ENCODE measurements at regions not wholly inside any gene's neighbourhood (a gene's known extent, or its start where the extent isn't known, plus 50 kb on each side); places are given as distances from the start of the nearest gene placed in this dataset.

- peaks cover 0 to 6% of the 10 kb centered on the region in 2 experiments; a peak in 1 of 4 replicates for H3K9me3 ChIP-seq (ENCODE audit: insufficient read depth in 2 of 2, low read depth in 1 of 2, low read length in 1 of 2)
- no peak overlapping the region for H2AFZ ChIP-seq (ENCODE audit: low read length)
- H2BK20ac ChIP-seq (ENCODE audit: low read length): no peak overlapping the region
- H4K91ac ChIP-seq (replicated peaks; ENCODE audit: insufficient read length, low read length): no peak overlapping the region
- H2BK5ac ChIP-seq (ENCODE audit: low read depth, low read length): no peak overlapping the region
- H3K23me2 ChIP-seq (ENCODE audit: low read depth, low read length): no peaks in the 10 kb centered on the region
- DNase-seq (ENCODE audit: low read depth in 1 of 2, low spot score in 2 of 2) (no peak), FAIRE-seq (no peak)
- no peak overlapping the region for H2BK15ac ChIP-seq (ENCODE audit: low read length)
- no peak overlapping the region for H3K18ac ChIP-seq (ENCODE audit: extremely low read depth, low read length)
- H2BK12ac ChIP-seq (ENCODE audit: low read depth, low read length): no peak overlapping the region
- WGBS, 2 experiments (ENCODE audit: extremely low coverage in 1 of 2, insufficient coverage in 1 of 2, insufficient read length in 1 of 2, insufficient replicate concordance in 2 of 2, low coverage in 1 of 2, low lambda C conversion rate in 2 of 2, missing lambda C conversion rate in 1 of 2): 17 to 100% methylated on average over 1 of the region's 8 CpGs
- no peak overlapping the region for H3K9ac ChIP-seq (replicated peaks in 1 of 4; ENCODE audit: extremely low read depth in 1 of 4, low read depth in 3 of 4, low read length in 3 of 4)
- no peak overlapping the region for H3K4ac ChIP-seq (replicated peaks; ENCODE audit: insufficient read length, low read depth, low read length)
- H3K4me3 ChIP-seq (ENCODE audit: extremely low read depth in 1 of 4, insufficient read depth in 2 of 4, low read depth in 3 of 4, low read length in 4 of 4): no peak overlapping the region
- H3K56ac ChIP-seq (replicated peaks; ENCODE audit: insufficient read length, low read depth, low read length): no peak overlapping the region
- ChIA-PET CTCF (ENCODE audit: partially characterized antibody) (no interaction called here), POLR2A (ENCODE audit: partially characterized antibody) (no interaction called here)
- H4K5ac ChIP-seq (ENCODE audit: insufficient read length, low read depth, low read length): no peak overlapping the region
- H3K23ac ChIP-seq (ENCODE audit: insufficient read length): no peak overlapping the region
- H4K20me1 ChIP-seq (replicated peaks in 1 of 2; ENCODE audit: control insufficient read depth in 1 of 2, insufficient read depth in 2 of 2, low read length in 2 of 2): no peaks in the 10 kb centered on the region
- H3K4me2 ChIP-seq (ENCODE audit: insufficient read depth in 1 of 2, low read depth in 2 of 2, low read length in 2 of 2): no peak overlapping the region
- no peak overlapping the region for H4K8ac ChIP-seq (ENCODE audit: extremely low read depth, insufficient read depth, low read length)
- H3K79me1 ChIP-seq (ENCODE audit: low read depth, low read length): no peaks in the 10 kb centered on the region
- no peak overlapping the region for H3K27ac ChIP-seq (ENCODE audit: low read depth, low read length)
- no peaks in the 10 kb centered on the region for H3K36me3 ChIP-seq (ENCODE audit: control insufficient read depth in 2 of 4, insufficient read depth in 4 of 4, low read length in 3 of 4)
- no peak overlapping the region for H3K14ac ChIP-seq (ENCODE audit: insufficient read length)
- H2AK5ac ChIP-seq (ENCODE audit: low read depth, low read length): no peak overlapping the region
- no peaks in the 10 kb centered on the region for H3K27me3 ChIP-seq (replicated peaks in 1 of 4; ENCODE audit: control insufficient read depth in 3 of 4, extremely low read depth in 1 of 4, insufficient read depth in 3 of 4, low read length in 3 of 4)
- no peaks in the 10 kb centered on the region; a peak in 1 of 7 replicates for H3K4me1 ChIP-seq (replicated peaks in 1 of 4; ENCODE audit: control insufficient read depth in 3 of 4, insufficient read depth in 4 of 4, low read length in 3 of 4)
- H3K79me2 ChIP-seq (ENCODE audit: control insufficient read depth in 1 of 2, insufficient read depth in 2 of 2, low read length in 2 of 2): no peaks in the 10 kb centered on the region
- no peak overlapping the region for H2BK120ac ChIP-seq (replicated peaks; ENCODE audit: low read depth, low read length)
- TF ChIP-seq EP300 (IDR thresholded peaks at IDR 0.05; ENCODE audit: borderline replicate concordance in 1 of 2, low read depth in 2 of 2, low read length in 2 of 2): no peak
- TF ChIP-seq, protein P1, sequence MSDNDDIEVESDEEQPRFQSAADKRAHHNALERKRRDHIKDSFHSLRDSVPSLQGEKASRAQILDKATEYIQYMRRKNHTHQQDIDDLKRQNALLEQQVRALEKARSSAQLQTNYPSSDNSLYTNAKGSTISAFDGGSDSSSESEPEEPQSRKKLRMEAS (IDR thresholded peaks at IDR 0.05): no peak
- no peak for TF ChIP-seq HDAC6 (IDR thresholded peaks at IDR 0.05; ENCODE audit: low read depth, low read length)
- no peak for TF ChIP-seq SP2 (IDR thresholded peaks at IDR 0.05; ENCODE audit: low read length)
- TF ChIP-seq ZNF274 (IDR thresholded peaks at IDR 0.05; ENCODE audit: borderline replicate concordance, extremely low read depth, low read length): no peak
Observed at GRCh38 chr4:82076809-82077208, 297.0 kb downstream of the HNRNPD start.

Measured in H1 (cell line).